GM19397 (cell line): ENCODE measurements at regions not wholly inside any gene's neighbourhood (a gene's known extent, or its start where the extent isn't known, plus 50 kb on each side); places are given as distances from the start of the nearest gene placed in this dataset.

Experiments used
- ATAC-seq: cut with Tn5 transposase; IDR thresholded peaks from one replicate; pipeline ENCODE4 v1.9.1; 2021; ENCODE audit warnings: mild to moderate bottlenecking, moderate library complexity; ENCODE audit not compliant: unreplicated experiment

- no peak for ATAC-seq
Observed at GRCh38 chr16:48905632-48906505, 295.9 kb upstream of the N4BP1 start.

- no peak for ATAC-seq
Observed at GRCh38 chr16:48904333-48904732, 294.4 kb upstream of the N4BP1 start.

GRCh38 chr16:48903039-48903438 lies 293.1 kb upstream of the N4BP1 start:
- ATAC-seq, result no peak

- ATAC-seq, result no peak
Observed at GRCh38 chr16:48901712-48902374, 291.9 kb upstream of the N4BP1 start.

GRCh38 chr16:48899500-48899899 lies 289.5 kb upstream of the N4BP1 start:
- ATAC-seq, result no peak

GRCh38 chr16:48897698-48898205 lies 287.8 kb upstream of the N4BP1 start:
- ATAC-seq, result no peak

- ATAC-seq, result no peak
Observed at GRCh38 chr16:48895142-48895541, 285.2 kb upstream of the N4BP1 start.

GRCh38 chr16:48892893-48893292 lies 282.9 kb upstream of the N4BP1 start:
- no peak for ATAC-seq

GRCh38 chr16:48887646-48888210 lies 277.7 kb upstream of the N4BP1 start:
- ATAC-seq, result no peak

- no peak for ATAC-seq
Observed at GRCh38 chr16:48885471-48885870, 275.5 kb upstream of the N4BP1 start.

GRCh38 chr16:48881272-48881671 lies 271.3 kb upstream of the N4BP1 start:
- no peak for ATAC-seq

- ATAC-seq, result no peak
Observed at GRCh38 chr16:48879223-48880122, 269.5 kb upstream of the N4BP1 start.

GRCh38 chr16:48877946-48878345 lies 268.0 kb upstream of the N4BP1 start:
- ATAC-seq, result no peak

- no peak for ATAC-seq
Observed at GRCh38 chr16:48870141-48870540, 260.2 kb upstream of the N4BP1 start.

- ATAC-seq, result no peak
Observed at GRCh38 chr16:48865520-48865919, 255.5 kb upstream of the N4BP1 start.

GRCh38 chr16:48864055-48864454 lies 254.1 kb upstream of the N4BP1 start:
- no peak for ATAC-seq

- ATAC-seq, result no peak
Observed at GRCh38 chr16:48862087-48862532, 252.1 kb upstream of the N4BP1 start.

- ATAC-seq, result no peak
Observed at GRCh38 chr16:48860341-48860740, 250.4 kb upstream of the N4BP1 start.

- no peak for ATAC-seq
Observed at GRCh38 chr16:48852951-48853350, 243.0 kb upstream of the N4BP1 start.

GRCh38 chr16:48852458-48852857 lies 242.5 kb upstream of the N4BP1 start:
- ATAC-seq, result no peak
